ENCODE measurements at regions not wholly inside any gene's neighbourhood (a gene's known extent, or its start where the extent isn't known, plus 50 kb on each side); places are given as distances from the start of the nearest gene placed in this dataset.
A peak's percentile ranks its signal among the peaks of the same experiment; 100 is the strongest.

- Histone ChIP-seq H3K4me1 (replicated peaks in 1 of 2) (peaks cover 8 to 12% of the 10 kb centered on the region in 2 donors), H3K27ac (no peak overlapping the region), H3K36me3 (replicated peaks in 1 of 2) (no peaks in the 10 kb centered on the region), H3K27me3 (no peaks in the 10 kb centered on the region), H3K9me3 (replicated peaks in 1 of 3) (no peaks in the 10 kb centered on the region), H3K4me3 (no peak overlapping the region)
- intact Hi-C loops (cut with DNase I): no loop called here
- no peak for DNase-seq
- WGBS, 4 donors: 86 to 97% (median 91%) methylated on average over 3 of the region's 3 CpGs
- TF ChIP-seq POLR2A (IDR thresholded peaks at IDR 0.05) (no peak), CTCF (IDR thresholded peaks at IDR 0.05) (no peak)
Observed at GRCh38 chr9:89956907-89957306, 352.1 kb downstream of the GADD45G start.

GRCh38 chr9:89958086-89958485 lies 353.3 kb downstream of the GADD45G start:
- Histone ChIP-seq H3K36me3 (replicated peaks in 1 of 2) (no peaks in the 10 kb centered on the region), H3K27ac (no peak overlapping the region), H3K4me1 (replicated peaks in 1 of 2) (peaks cover 8 to 18% of the 10 kb centered on the region in 2 donors), H3K27me3 (no peaks in the 10 kb centered on the region), H3K9me3 (replicated peaks in 1 of 3) (no peaks in the 10 kb centered on the region), H3K4me3 (no peak overlapping the region)
- TF ChIP-seq CTCF (IDR thresholded peaks at IDR 0.05): no peak
- TF ChIP-seq POLR2A (IDR thresholded peaks at IDR 0.05): no peak
- no peak for DNase-seq
- intact Hi-C loops (cut with DNase I): no loop called here
- 91 to 95% (median 92%) methylated on average over 11 of the region's 11 CpGs for WGBS, 4 donors

- Histone ChIP-seq H3K9me3 (replicated peaks in 1 of 3) (no peaks in the 10 kb centered on the region), H3K4me1 (replicated peaks in 1 of 2) (peaks cover 0 to 10% of the 10 kb centered on the region in 2 donors), H3K27ac (peak overlapping the region in 3 of 5 donors; percentile 2 to 37 (median 37)), H3K36me3 (replicated peaks in 1 of 2) (no peaks in the 10 kb centered on the region), H3K4me3 (peak overlapping the region in 1 of 4 donors; percentile 36), H3K27me3 (no peaks in the 10 kb centered on the region)
- no peak for DNase-seq
- WGBS, 4 donors: 58 to 69% (median 61%) methylated on average over 9 of the region's 9 CpGs
- TF ChIP-seq CTCF (IDR thresholded peaks at IDR 0.05) (no peak), POLR2A (IDR thresholded peaks at IDR 0.05) (no peak)
- intact Hi-C loops (cut with DNase I): no loop called here
Observed at GRCh38 chr9:89961616-89962341, 357.0 kb downstream of the GADD45G start.

- H3K9me3 ChIP-seq (replicated peaks in 1 of 3): no peaks in the 10 kb centered on the region
- H3K4me1 ChIP-seq (replicated peaks in 1 of 2): peaks cover 0 to 10% of the 10 kb centered on the region in 2 donors
- no peaks in the 10 kb centered on the region for H3K27me3 ChIP-seq
- 54 to 88% (median 59%) methylated on average over 3 of the region's 3 CpGs for WGBS, 4 donors
- no peak overlapping the region for H3K27ac ChIP-seq
- DNase-seq: no peak
- intact Hi-C loops (cut with DNase I): no loop called here
- TF ChIP-seq CTCF (IDR thresholded peaks at IDR 0.05) (no peak), POLR2A (IDR thresholded peaks at IDR 0.05) (no peak)
- no peaks in the 10 kb centered on the region for H3K36me3 ChIP-seq (replicated peaks in 1 of 2)
- no peak overlapping the region for H3K4me3 ChIP-seq
Observed at GRCh38 chr9:89963280-89963679, 358.5 kb downstream of the GADD45G start.
